ENCODE measurements at regions not wholly inside any gene's neighbourhood (a gene's known extent, or its start where the extent isn't known, plus 50 kb on each side); places are given as distances from the start of the nearest gene placed in this dataset.

- Histone ChIP-seq H3K4me2 (replicated peaks; ENCODE audit: low read depth, low read length, poor library complexity, severe bottlenecking) (no peak overlapping the region), H3K4me1 (ENCODE audit: control insufficient read depth in 2 of 2, insufficient read depth in 2 of 2, low read length in 2 of 2) (peaks cover 18 to 22% of the 10 kb centered on the region in 2 donors), H3K9me3 (ENCODE audit: control extremely low read depth in 1 of 3, control insufficient read depth in 2 of 3, insufficient read depth in 1 of 3, low read length in 2 of 3) (no peaks in the 10 kb centered on the region), H2AFZ (ENCODE audit: insufficient read depth, low read depth, low read length, poor library complexity, severe bottlenecking) (no peak overlapping the region), H3K27ac (ENCODE audit: low read length in 2 of 2) (no peak overlapping the region), H3K4me3 (ENCODE audit: control extremely low read depth in 1 of 5, extremely low read depth in 1 of 5, insufficient read depth in 1 of 5, low read depth in 2 of 5, low read length in 4 of 5) (no peak overlapping the region), H3K9ac (ENCODE audit: low read length) (no peak overlapping the region), H3K27me3 (replicated peaks in 1 of 4; ENCODE audit: control extremely low read depth in 1 of 4, control insufficient read depth in 3 of 4, insufficient read depth in 4 of 4, low read length in 3 of 4) (peaks cover 0 to 19% (median 9%) of the 10 kb centered on the region in 4 experiments), H4K20me1 (ENCODE audit: control insufficient read depth, insufficient read depth, low read length, poor library complexity, severe bottlenecking) (no peaks in the 10 kb centered on the region), H3K36me3 (replicated peaks in 1 of 2; ENCODE audit: control extremely low read depth in 1 of 2, control insufficient read depth in 1 of 2, extremely low read depth in 1 of 2, insufficient read depth in 2 of 2, low read length in 1 of 2) (no peaks in the 10 kb centered on the region), H3K79me2 (ENCODE audit: control insufficient read depth, insufficient read depth, low read length) (no peaks in the 10 kb centered on the region)
- TF ChIP-seq CTCF (IDR thresholded peaks at IDR 0.05) = no peak
- no peak for TF ChIP-seq EZH2 (IDR thresholded peaks at IDR 0.05; ENCODE audit: borderline replicate concordance, insufficient read depth, low read depth, low read length, poor library complexity, severe bottlenecking)
- DNase-seq = no peak
- no peak for ATAC-seq (ENCODE audit: low read depth)
- intact Hi-C loops (cut with micrococcal nuclease) = no loop called here
- Mint-ChIP-seq H3K4me3 (no peak overlapping the region), H3K27me3 (peaks cover 18% of the 10 kb centered on the region), H3K4me1 (peaks cover 26% of the 10 kb centered on the region), H3K27ac (no peak overlapping the region), H3K9me3 (ENCODE audit: insufficient read depth) (no peaks in the 10 kb centered on the region)
- whole genome bisulfite sequencing (ENCODE audit: insufficient coverage) = 20% methylated on average over 1 of the region's 3 CpGs
- ChIA-PET POLR2A (no interaction called here), CTCF (no interaction called here)
Observed at GRCh38 chr3:187963677-187964385, 190.1 kb upstream of the LPP start.

GRCh38 chr3:187964760-187965159, 189.2 kb upstream of the LPP start:
- ChIA-PET POLR2A (no interaction called here), CTCF (no interaction called here)
- Histone ChIP-seq H3K4me2 (replicated peaks; ENCODE audit: low read depth, low read length, poor library complexity, severe bottlenecking) (no peak overlapping the region), H2AFZ (ENCODE audit: insufficient read depth, low read depth, low read length, poor library complexity, severe bottlenecking) (no peak overlapping the region), H3K79me2 (ENCODE audit: control insufficient read depth, insufficient read depth, low read length) (no peaks in the 10 kb centered on the region), H3K36me3 (replicated peaks in 1 of 2; ENCODE audit: control extremely low read depth in 1 of 2, control insufficient read depth in 1 of 2, extremely low read depth in 1 of 2, insufficient read depth in 2 of 2, low read length in 1 of 2) (no peaks in the 10 kb centered on the region), H3K27me3 (replicated peaks in 1 of 4; ENCODE audit: control extremely low read depth in 1 of 4, control insufficient read depth in 3 of 4, insufficient read depth in 4 of 4, low read length in 3 of 4) (peaks cover 0 to 21% (median 9%) of the 10 kb centered on the region in 4 experiments), H4K20me1 (ENCODE audit: control insufficient read depth, insufficient read depth, low read length, poor library complexity, severe bottlenecking) (no peaks in the 10 kb centered on the region), H3K9me3 (ENCODE audit: control extremely low read depth in 1 of 3, control insufficient read depth in 2 of 3, insufficient read depth in 1 of 3, low read length in 2 of 3) (no peaks in the 10 kb centered on the region), H3K27ac (ENCODE audit: low read length in 2 of 2) (no peak overlapping the region), H3K9ac (ENCODE audit: low read length) (no peak overlapping the region), H3K4me3 (ENCODE audit: control extremely low read depth in 1 of 5, extremely low read depth in 1 of 5, insufficient read depth in 1 of 5, low read depth in 2 of 5, low read length in 4 of 5) (no peak overlapping the region), H3K4me1 (ENCODE audit: control insufficient read depth in 2 of 2, insufficient read depth in 2 of 2, low read length in 2 of 2) (peaks cover 20 to 25% of the 10 kb centered on the region in 2 donors)
- DNase-seq (no peak), ATAC-seq (ENCODE audit: low read depth) (no peak)
- Mint-ChIP-seq H3K27me3 (peaks cover 18% of the 10 kb centered on the region), H3K4me3 (no peak overlapping the region), H3K4me1 (peaks cover 28% of the 10 kb centered on the region), H3K9me3 (ENCODE audit: insufficient read depth) (no peaks in the 10 kb centered on the region), H3K27ac (no peak overlapping the region)
- TF ChIP-seq CTCF (IDR thresholded peaks at IDR 0.05) (no peak), EZH2 (IDR thresholded peaks at IDR 0.05; ENCODE audit: borderline replicate concordance, insufficient read depth, low read depth, low read length, poor library complexity, severe bottlenecking) (no peak)
- intact Hi-C loops (cut with micrococcal nuclease) = no loop called here
- no CpG with 5 or more reads among the region's 2 CpGs for WGBS (ENCODE audit: insufficient coverage)

Measured in B cell (primary cell).